Heart right ventricle (tissue), 16 donors: ENCODE measurements at regions not wholly inside any gene's neighbourhood (a gene's known extent, or its start where the extent isn't known, plus 50 kb on each side); places are given as distances from the start of the nearest gene placed in this dataset.

Source experiments
- ATAC-seq, 8 donors: fragments of 200-7000 bp; cut with Tn5 transposase; one replicate each; pipeline ENCODE4 v1.9.1; 2020; ENCODE audit warnings: mild to moderate bottlenecking in 8 of 8, moderate library complexity in 8 of 8, moderate number of reproducible peaks in 1 of 8
- DNase-seq, 2 donors: peaks; one replicate each; pipeline ENCODE4 v3.0.0-alpha.2; 2020
- H3K27ac ChIP-seq, 10 donors: fragments of 200-600 bp; sonication (generic) in 2 of 10; one replicate each; pipeline versions ENCODE4 v1.5.0 to v1.8.0; 2020 to 2022; ENCODE audit warnings: mild to moderate bottlenecking in 3 of 10
- H3K27me3 ChIP-seq, 7 donors: fragments of 200-600 bp; one replicate each; pipeline ENCODE4 v1.8.0; 2021 to 2022; ENCODE audit warnings: mild to moderate bottlenecking in 2 of 7
- H3K36me3 ChIP-seq, 9 donors: fragments of 200-600 bp; sonication (generic) in 1 of 9; one replicate each; pipeline versions ENCODE4 v1.5.0 to v1.8.0; 2020 to 2022; ENCODE audit warnings: mild to moderate bottlenecking in 2 of 9
- H3K4me1 ChIP-seq, 9 donors: fragments of 200-600 bp; sonication (generic) in 1 of 9; one replicate each; pipeline versions ENCODE4 v1.5.0 to v1.8.0; 2020 to 2022; ENCODE audit warnings: mild to moderate bottlenecking in 4 of 9
- H3K4me3 ChIP-seq, 10 donors: fragments of 200-600 bp; sonication (generic) in 2 of 10; one replicate each; pipeline versions ENCODE4 v1.5.0 to v1.8.0; 2020 to 2022; ENCODE audit warnings: mild to moderate bottlenecking in 7 of 10, moderate library complexity in 2 of 10
- H3K9me3 ChIP-seq, 11 donors: fragments of 200-600 bp in 10 of 11; sonication (generic) in 2 of 11; one replicate each; pipeline versions ENCODE4 v1.5.0 to v1.8.0; 2013 to 2022; ENCODE audit warnings: mild to moderate bottlenecking in 2 of 11, control low read depth in 1 of 11, moderate library complexity in 1 of 11
- CTCF ChIP-seq, 9 donors: fragments of 200-600 bp; sonication (generic) in 2 of 9; IDR thresholded peaks; one replicate each; pipeline versions ENCODE4 v1.5.0 to v1.8.0; 2021 to 2022; ENCODE audit warnings: antibody characterized with exemption in 9 of 9, mild to moderate bottlenecking in 5 of 9, moderate library complexity in 1 of 9
- WGBS, 2 donors: extraction: QIAGEN DNeasy Blood & Tissue Kit; methylation state at CpG; one replicate each; pipeline ENCODE4 v1.1.7; 2013; ENCODE audit warnings: inconsistent platforms in 1 of 2; 5-methylcytosine and 5-hydroxymethylcytosine counted together
- intact Hi-C, 10 donors: fragments of 100-400 bp; cut with DNase I; formaldehyde crosslinking; loops; one replicate each; pipeline versions ENCODE4 v1.11.1 to v1.14.2; 2022
- donor health status: Arrhythmogenic right ventricular cardiomyopathy.
- donor health status: ischemic (EF 13 %, LVEDD 7.1; RV severe dilation, severe dysfunction).
- donor health status: healthy with polysubstance abuse.
- donor health status: DM: no; HTN: yes; CAD: no.
- donor health status: DM: no; HTN: no; CAD: no.
- donor health status: ischemic (EF 25% LVEDD 6.9; RV normal size, moderate dysfunction).
- donor health status: ischemic (EF 25% LVEDD 5.7; RV mildly dilated, moderate dysfunction).
- donor health status: healthy.
- donor health status: DM: yes; HTN: yes; CAD: no.
- donor health status: Ischemic cardiomyopathy.
- donor health status: ischemic (EF 35%, LVEDD 5.7; RV mildly dilated, moderate dysfunction).
- donor health status: nonischemic (EF 11% LVEDD 7.7; RV severe dilation, severe dysfunction).
- donor health status: DM: yes; HTN: yes; CAD: no.
- donor health status: PGD.
- donor health status: ischemic (EF 29% LVEDD 5.4; RV normal size, mild dysfunction).
- donor health status: nonischemic (EF 23%, LVEDD 6.1; RV moderate dilation, normal function).

DNA sequence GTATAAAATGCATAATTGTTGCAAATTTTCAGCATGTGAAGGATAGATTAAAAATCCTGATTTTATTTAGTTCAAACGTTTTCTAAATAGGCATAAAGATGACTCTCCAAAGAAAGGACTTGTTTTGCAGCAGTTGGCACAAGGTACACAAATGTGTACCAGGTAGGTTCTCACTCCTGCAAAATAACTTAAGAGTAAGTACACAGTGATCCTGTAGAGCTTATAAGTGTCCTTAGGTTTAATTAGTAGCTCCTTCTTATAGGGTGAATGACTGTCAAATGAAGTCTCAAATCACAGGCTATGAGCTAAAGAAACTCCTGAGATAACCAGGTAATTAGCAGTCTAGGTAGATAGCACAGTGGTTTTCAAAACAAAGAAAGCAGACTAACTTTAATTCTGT lies 330.6 kb upstream of the MDGA2 start:
- Histone ChIP-seq H3K27ac (no peak overlapping the region), H3K36me3 (no peaks in the 10 kb centered on the region), H3K27me3 (no peaks in the 10 kb centered on the region), H3K9me3 (no peaks in the 10 kb centered on the region), H3K4me1 (no peaks in the 10 kb centered on the region), H3K4me3 (no peak overlapping the region)
- no peak for TF ChIP-seq CTCF (IDR thresholded peaks at IDR 0.05)
- intact Hi-C loops = no loop called here
- 37 to 50% methylated on average over 1 of the region's 1 CpG for WGBS, 2 donors
- ATAC-seq (no peak), DNase-seq (no peak)

- no peak for TF ChIP-seq CTCF (IDR thresholded peaks at IDR 0.05)
- Histone ChIP-seq H3K27ac (no peak overlapping the region), H3K27me3 (no peaks in the 10 kb centered on the region), H3K4me3 (no peak overlapping the region), H3K4me1 (no peaks in the 10 kb centered on the region), H3K36me3 (no peaks in the 10 kb centered on the region), H3K9me3 (peaks cover 0 to 9% (median 0%) of the 10 kb centered on the region in 11 donors)
- ATAC-seq = no peak
- DNase-seq = no peak
- intact Hi-C loops = no loop called here
Observed at GRCh38 chr14:47993883-47994282, 318.5 kb upstream of the MDGA2 start.

GRCh38 chr14:47988175-47988574 lies 312.8 kb upstream of the MDGA2 start:
- no peaks in the 10 kb centered on the region for H3K27me3 ChIP-seq
- no peaks in the 10 kb centered on the region for H3K4me1 ChIP-seq
- 78% methylated on average over 2 of the region's 2 CpGs for WGBS, 2 donors
- no peak overlapping the region for H3K4me3 ChIP-seq
- ATAC-seq = no peak
- no peak overlapping the region for H3K27ac ChIP-seq
- H3K36me3 ChIP-seq = no peaks in the 10 kb centered on the region
- no peak for TF ChIP-seq CTCF (IDR thresholded peaks at IDR 0.05)
- intact Hi-C loops = no loop called here
- peaks cover 0 to 10% (median 0%) of the 10 kb centered on the region in 11 donors for H3K9me3 ChIP-seq
- DNase-seq = no peak

GRCh38 chr14:47978871-47979270 lies 303.5 kb upstream of the MDGA2 start:
- DNase-seq (no peak), ATAC-seq (no peak)
- Histone ChIP-seq H3K4me1 (no peaks in the 10 kb centered on the region), H3K27me3 (no peaks in the 10 kb centered on the region), H3K9me3 (peaks cover 0 to under 1% (median 0%) of the 10 kb centered on the region in 11 donors), H3K27ac (no peak overlapping the region), H3K36me3 (no peaks in the 10 kb centered on the region), H3K4me3 (no peak overlapping the region)
- intact Hi-C loops = no loop called here
- no peak for TF ChIP-seq CTCF (IDR thresholded peaks at IDR 0.05)

GRCh38 chr14:47976139-47976538 lies 300.7 kb upstream of the MDGA2 start:
- Histone ChIP-seq H3K27me3 (no peaks in the 10 kb centered on the region), H3K4me1 (no peaks in the 10 kb centered on the region), H3K27ac (no peak overlapping the region), H3K9me3 (peaks cover 0 to 5% (median 0%) of the 10 kb centered on the region in 11 donors), H3K4me3 (no peak overlapping the region), H3K36me3 (no peaks in the 10 kb centered on the region)
- no peak for TF ChIP-seq CTCF (IDR thresholded peaks at IDR 0.05)
- DNase-seq (no peak), ATAC-seq (no peak)
- intact Hi-C loops = no loop called here
- WGBS, 2 donors = 74 to 85% methylated on average over 2 of the region's 2 CpGs
